Activated CD8-positive, alpha-beta T cell treated with anti-CD3 and anti-CD28 coated beads, Interleukin-2, amount 10 ng/mL, durations not matched to agents 7 days and 5 days (primary cell): ENCODE measurements at regions not wholly inside any gene's neighbourhood (a gene's known extent, or its start where the extent isn't known, plus 50 kb on each side); places are given as distances from the start of the nearest gene placed in this dataset.
"Not testable (repeated sequence)": the region's sequence is repeated elsewhere in the genome, so short reads cannot be mapped to it uniquely, and the experiment has no call there.

Experiments
- ATAC-seq: fragments of 150-1000 bp; cut with Tn5 transposase; one replicate; pipeline ENCODE4 v1.10.0; 2021; ENCODE audit warnings: moderate library complexity
- CTCF ChIA-PET: fragments of 350-600 bp; sonication (Branson Sonifier 250); formaldehyde crosslinking; loops from one replicate; lab custom pipeline; 2021; ENCODE audit warnings: antibody characterized with exemption; lab: Charles Lee
- POLR2A ChIA-PET: fragments of 350-600 bp; sonication (Branson Sonifier 250); formaldehyde crosslinking; loops from one replicate; lab custom pipeline; 2021; ENCODE audit warnings: antibody characterized with exemption; lab: Charles Lee
- DNase-seq: peaks from one replicate; pipeline ENCODE4 v3.0.0-alpha.2; 2020
- H3K27ac Mint-ChIP-seq: one replicate; pipeline ENCODE4 v1.8.0; 2021; ENCODE audit warnings: mild to moderate bottlenecking, mixed read lengths
- H3K27me3 Mint-ChIP-seq: one replicate; pipeline ENCODE4 v1.8.0; 2021; ENCODE audit warnings: low read depth, mixed read lengths
- H3K36me3 Mint-ChIP-seq: one replicate; pipeline ENCODE4 v1.8.0; 2021; ENCODE audit warnings: low read depth, mixed read lengths
- H3K4me1 Mint-ChIP-seq: one replicate; pipeline ENCODE4 v1.8.0; 2021; ENCODE audit warnings: low read depth, mixed read lengths
- H3K4me3 Mint-ChIP-seq: one replicate; pipeline ENCODE4 v1.8.0; 2021; ENCODE audit warnings: mild to moderate bottlenecking, mixed read lengths
- H3K9me3 Mint-ChIP-seq: one replicate; pipeline ENCODE4 v1.8.0; 2022; ENCODE audit warnings: mixed read lengths; ENCODE audit not compliant: insufficient read depth

GRCh38 chr12:28759333-28759732 lies 389.7 kb upstream of the FAR2 start:
- Mint-ChIP-seq H3K36me3 (no peaks in the 10 kb centered on the region), H3K4me3 (no peak overlapping the region), H3K27me3 (no peaks in the 10 kb centered on the region), H3K27ac (no peak overlapping the region), H3K9me3 (no peaks in the 10 kb centered on the region), H3K4me1 (no peaks in the 10 kb centered on the region)
- ChIA-PET POLR2A (no interaction called here), CTCF (no interaction called here)
- DNase-seq (no peak), ATAC-seq (no peak)

GRCh38 chr12:28760040-28760903 lies 388.8 kb upstream of the FAR2 start:
- H3K27me3 Mint-ChIP-seq, CTCF ChIA-PET, POLR2A ChIA-PET: not testable (repeated sequence)

GRCh38 chr12:28761897-28762296 lies 387.2 kb upstream of the FAR2 start:
- H3K4me3 Mint-ChIP-seq, CTCF ChIA-PET, H3K27ac Mint-ChIP-seq, H3K27me3 Mint-ChIP-seq, POLR2A ChIA-PET, ATAC-seq, DNase-seq, H3K9me3 Mint-ChIP-seq, H3K4me1 Mint-ChIP-seq, H3K36me3 Mint-ChIP-seq: not testable (repeated sequence)

More at GRCh38 chr12:28760040-28760903, 388.8 kb upstream of the FAR2 start:
- not testable (repeated sequence) for ATAC-seq, H3K4me3 Mint-ChIP-seq, DNase-seq, H3K27ac Mint-ChIP-seq, H3K36me3 Mint-ChIP-seq, H3K9me3 Mint-ChIP-seq, H3K4me1 Mint-ChIP-seq

DNA sequence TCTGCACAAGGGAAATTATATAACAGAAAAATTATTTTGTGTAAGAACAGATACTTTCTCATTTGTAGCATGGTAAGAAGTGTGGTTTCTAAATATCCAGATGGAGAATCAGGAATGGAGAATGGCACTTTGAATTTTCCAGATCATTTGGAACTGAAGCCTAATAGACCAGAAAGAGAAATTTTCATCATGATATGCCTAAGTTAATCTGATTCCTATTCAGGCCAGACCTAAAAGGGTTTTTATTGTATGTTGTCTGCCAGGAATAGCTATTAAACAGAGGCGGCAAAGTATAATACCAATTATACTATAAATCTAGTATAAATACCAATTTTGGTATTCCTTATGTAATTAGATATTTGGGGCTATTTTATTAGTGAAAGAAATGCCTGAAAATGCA lies 382.7 kb upstream of the FAR2 start:
- H3K36me3 Mint-ChIP-seq = no peaks in the 10 kb centered on the region
- no peak overlapping the region for H3K4me3 Mint-ChIP-seq
- no peak overlapping the region for H3K27ac Mint-ChIP-seq
- no peaks in the 10 kb centered on the region for H3K27me3 Mint-ChIP-seq
- CTCF ChIA-PET = interaction anchor here (0.6 kb wide), 1 partner anchor 1032 kb away, joined by 3 read pairs; no protein-coding TSS in a partner anchor
- DNase-seq = no peak
- POLR2A ChIA-PET = no interaction called here
- H3K9me3 Mint-ChIP-seq = no peaks in the 10 kb centered on the region
- no peak for ATAC-seq
- H3K4me1 Mint-ChIP-seq = no peaks in the 10 kb centered on the region

GRCh38 chr12:28767836-28768348 lies 381.2 kb upstream of the FAR2 start:
- H3K4me3 Mint-ChIP-seq = no peak overlapping the region
- H3K9me3 Mint-ChIP-seq = no peaks in the 10 kb centered on the region
- H3K27me3 Mint-ChIP-seq = no peaks in the 10 kb centered on the region
- CTCF ChIA-PET = no interaction called here
- H3K4me1 Mint-ChIP-seq = no peaks in the 10 kb centered on the region
- no peaks in the 10 kb centered on the region for H3K36me3 Mint-ChIP-seq
- ATAC-seq (no peak), DNase-seq (no peak)
- no peak overlapping the region for H3K27ac Mint-ChIP-seq
- POLR2A ChIA-PET = no interaction called here

GRCh38 chr12:28770322-28770721 lies 378.8 kb upstream of the FAR2 start:
- POLR2A ChIA-PET = no interaction called here
- DNase-seq = no peak
- Mint-ChIP-seq H3K27me3 (no peaks in the 10 kb centered on the region), H3K36me3 (no peaks in the 10 kb centered on the region), H3K9me3 (no peaks in the 10 kb centered on the region), H3K4me3 (no peak overlapping the region), H3K27ac (no peak overlapping the region), H3K4me1 (no peaks in the 10 kb centered on the region)
- CTCF ChIA-PET = no interaction called here
- ATAC-seq = no peak

DNA sequence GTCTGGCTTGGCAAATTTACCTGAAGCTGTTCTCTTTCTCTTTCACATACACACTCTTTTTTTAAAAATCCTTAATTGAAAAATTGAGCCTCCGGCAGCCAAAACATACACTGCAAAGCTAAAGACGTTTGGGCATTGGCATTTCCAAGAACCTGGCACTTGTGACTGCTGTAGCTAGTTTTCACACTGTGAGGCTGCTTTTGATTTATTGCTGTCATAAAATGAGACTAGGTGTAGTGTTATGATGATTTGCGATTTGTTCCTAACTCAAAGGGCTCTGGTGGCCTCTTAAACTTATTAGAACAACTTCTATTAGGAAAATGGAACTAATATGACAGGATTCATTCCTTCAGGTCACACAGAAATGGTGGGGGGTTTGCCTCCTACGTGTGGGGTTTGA lies 377.1 kb upstream of the FAR2 start:
- Mint-ChIP-seq H3K36me3 (no peaks in the 10 kb centered on the region), H3K27ac (no peak overlapping the region), H3K4me3 (no peak overlapping the region), H3K4me1 (no peaks in the 10 kb centered on the region), H3K27me3 (no peaks in the 10 kb centered on the region), H3K9me3 (no peaks in the 10 kb centered on the region)
- ChIA-PET POLR2A (no interaction called here), CTCF (no interaction called here)
- ATAC-seq (no peak), DNase-seq (no peak)

DNA sequence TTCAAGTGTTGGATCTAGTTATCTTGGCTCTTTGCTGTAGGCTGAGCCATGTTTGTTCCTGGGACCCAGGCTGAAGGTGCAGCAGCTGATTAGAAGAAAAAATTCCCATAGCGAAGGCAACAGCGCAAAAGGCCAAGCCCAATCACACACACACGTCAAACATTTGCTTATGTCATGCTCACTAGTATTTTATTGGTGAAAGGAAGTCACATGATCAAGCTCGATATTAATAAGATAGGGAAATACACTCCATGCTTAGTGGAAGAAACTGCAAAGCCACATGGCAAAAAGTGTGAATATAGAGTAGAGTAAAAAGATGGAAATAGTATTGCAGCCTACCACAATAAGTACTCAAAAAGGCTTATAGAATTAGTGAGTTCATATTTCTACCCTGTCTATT lies 373.5 kb upstream of the FAR2 start:
- Mint-ChIP-seq H3K36me3 (no peaks in the 10 kb centered on the region), H3K4me1 (no peaks in the 10 kb centered on the region), H3K27ac (no peak overlapping the region), H3K4me3 (no peak overlapping the region), H3K9me3 (no peaks in the 10 kb centered on the region), H3K27me3 (no peaks in the 10 kb centered on the region)
- DNase-seq = no peak
- ChIA-PET CTCF (no interaction called here), POLR2A (no interaction called here)
- ATAC-seq = no peak

- Mint-ChIP-seq H3K36me3 (no peaks in the 10 kb centered on the region), H3K9me3 (no peaks in the 10 kb centered on the region), H3K4me3 (no peak overlapping the region), H3K27me3 (no peaks in the 10 kb centered on the region), H3K27ac (no peak overlapping the region), H3K4me1 (no peaks in the 10 kb centered on the region)
- POLR2A ChIA-PET = no interaction called here
- ATAC-seq = no peak
- DNase-seq = no peak
- CTCF ChIA-PET = no interaction called here
These were observed 372.9 kb upstream of the FAR2 start for GRCh38 chr12:28776220-28776619.

DNA sequence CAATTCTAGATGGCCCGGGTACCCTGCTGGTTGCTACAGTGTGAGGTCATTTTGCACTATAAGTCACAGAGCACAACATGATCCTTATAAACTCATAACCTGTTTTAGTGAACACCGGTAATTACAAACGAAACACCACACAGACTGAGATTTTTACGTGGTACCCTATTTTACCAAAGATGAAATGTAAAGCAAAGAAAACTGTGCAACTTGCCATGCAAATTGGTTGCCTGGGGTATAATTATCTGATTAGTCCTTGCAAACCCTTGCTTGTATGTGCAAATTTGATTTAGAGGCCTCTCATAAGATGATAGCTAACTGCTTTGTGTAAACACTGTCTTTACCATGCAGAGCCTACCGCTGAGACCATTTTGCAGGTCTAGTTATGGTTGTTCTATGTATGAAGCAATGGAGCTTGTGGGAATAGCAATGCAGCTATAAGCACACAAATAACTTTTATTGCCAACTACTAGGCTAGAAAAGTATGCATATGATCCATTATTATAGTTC lies 372.1 kb upstream of the FAR2 start:
- no peak overlapping the region for H3K27ac Mint-ChIP-seq
- ChIA-PET CTCF (no interaction called here), POLR2A (no interaction called here)
- H3K4me1 Mint-ChIP-seq = no peaks in the 10 kb centered on the region
- no peak overlapping the region for H3K4me3 Mint-ChIP-seq
- DNase-seq (no peak), ATAC-seq (no peak)
- no peaks in the 10 kb centered on the region for H3K36me3 Mint-ChIP-seq
- no peaks in the 10 kb centered on the region for H3K9me3 Mint-ChIP-seq
- no peaks in the 10 kb centered on the region for H3K27me3 Mint-ChIP-seq

DNA sequence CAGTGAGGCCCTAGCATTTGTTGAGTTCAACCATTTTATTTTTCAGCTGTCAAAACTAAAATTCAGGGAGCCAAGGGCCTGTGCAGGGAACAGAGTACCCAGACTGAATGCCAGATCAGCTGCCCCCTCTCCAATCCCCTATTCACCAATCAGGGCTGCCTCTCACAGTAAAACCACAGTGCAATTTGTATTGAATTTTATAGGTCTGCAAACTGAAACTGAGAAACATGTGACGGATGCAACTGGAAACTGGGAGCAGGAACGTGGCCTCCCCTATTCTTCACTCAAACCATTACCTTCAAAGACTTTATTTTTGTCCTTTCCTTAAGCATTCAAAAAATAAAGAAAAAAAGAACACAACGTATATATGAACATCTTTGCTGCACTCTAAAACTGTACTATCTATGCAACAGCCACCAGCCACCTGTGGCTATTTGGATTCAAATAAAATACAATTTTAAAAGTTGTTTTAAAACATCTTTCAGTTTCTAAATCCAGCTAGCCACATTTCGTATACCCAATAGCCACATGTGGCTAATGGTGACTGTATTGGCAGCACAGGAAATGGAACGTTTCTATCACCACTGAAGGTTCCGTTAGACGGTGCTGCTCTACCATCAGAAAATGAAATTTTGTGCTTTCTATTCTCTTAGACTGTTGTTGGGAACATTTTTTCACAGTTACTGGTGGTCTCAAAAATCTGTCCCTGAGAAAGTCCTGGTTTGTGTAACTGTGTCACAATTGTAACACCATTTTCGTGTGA lies 371.3 kb upstream of the FAR2 start:
- Mint-ChIP-seq H3K27ac (no peak overlapping the region), H3K4me3 (no peak overlapping the region), H3K27me3 (no peaks in the 10 kb centered on the region), H3K9me3 (no peaks in the 10 kb centered on the region), H3K36me3 (no peaks in the 10 kb centered on the region), H3K4me1 (no peaks in the 10 kb centered on the region)
- no peak for DNase-seq
- ChIA-PET POLR2A (no interaction called here), CTCF (no interaction called here)
- ATAC-seq = no peak

- CTCF ChIA-PET = no interaction called here
- POLR2A ChIA-PET = no interaction called here
- no peak overlapping the region for H3K4me3 Mint-ChIP-seq
- H3K36me3 Mint-ChIP-seq = no peaks in the 10 kb centered on the region
- ATAC-seq (no peak), DNase-seq (no peak)
- H3K9me3 Mint-ChIP-seq = no peaks in the 10 kb centered on the region
- H3K4me1 Mint-ChIP-seq = no peaks in the 10 kb centered on the region
- H3K27ac Mint-ChIP-seq = no peak overlapping the region
- no peaks in the 10 kb centered on the region for H3K27me3 Mint-ChIP-seq
These were observed 369.0 kb upstream of the FAR2 start for GRCh38 chr12:28780096-28780495.
